ENCODE measurements at regions not wholly inside any gene's neighbourhood (a gene's known extent, or its start where the extent isn't known, plus 50 kb on each side); places are given as distances from the start of the nearest gene placed in this dataset.
"Not testable (repeated sequence)": the region's sequence is repeated elsewhere in the genome, so short reads cannot be mapped to it uniquely, and the experiment has no call there.

DNA sequence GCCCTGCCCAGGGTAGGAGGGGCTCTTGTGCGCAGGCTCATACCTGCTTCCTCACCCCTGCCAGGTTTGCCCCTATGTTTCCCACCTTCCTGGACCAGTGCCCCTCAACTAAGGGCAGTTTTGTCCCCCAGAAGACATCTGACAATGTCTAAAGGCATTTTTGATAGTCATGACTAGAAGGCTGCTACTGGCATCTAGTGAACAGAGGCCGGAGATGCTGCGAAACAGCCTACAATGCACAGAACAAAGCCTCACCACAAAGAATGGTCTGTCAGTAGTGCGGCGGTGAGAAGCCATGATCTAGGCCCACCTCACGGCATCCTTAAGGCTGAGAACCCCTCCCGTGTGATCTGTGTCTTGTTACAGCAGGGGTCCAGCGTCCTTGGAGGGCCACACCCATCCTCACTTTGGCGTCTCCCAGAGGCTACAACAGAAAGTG, 96.0 kb downstream of the TMEM17 start:
- DNase-seq: no peak

DNA sequence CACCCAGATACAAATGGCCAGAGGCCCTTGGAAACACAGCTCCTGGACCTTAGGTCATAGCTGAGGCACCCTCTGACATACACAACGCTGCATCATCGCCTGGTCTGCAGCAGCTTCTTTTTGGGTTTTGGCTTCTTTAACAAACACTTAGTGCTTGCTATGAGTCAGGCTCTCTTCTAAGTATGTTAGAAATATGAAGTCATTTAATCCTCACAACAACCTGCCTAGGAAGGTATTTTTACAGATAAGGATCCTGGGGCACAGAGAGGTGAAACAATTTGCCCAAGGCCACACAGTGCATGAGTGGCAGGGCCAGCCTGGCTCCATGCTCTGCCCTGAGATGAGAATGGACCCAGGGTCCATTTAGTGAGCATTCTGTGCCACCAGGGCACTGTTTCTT, 96.6 kb downstream of the TMEM17 start:
- DNase-seq: no peak

DNA sequence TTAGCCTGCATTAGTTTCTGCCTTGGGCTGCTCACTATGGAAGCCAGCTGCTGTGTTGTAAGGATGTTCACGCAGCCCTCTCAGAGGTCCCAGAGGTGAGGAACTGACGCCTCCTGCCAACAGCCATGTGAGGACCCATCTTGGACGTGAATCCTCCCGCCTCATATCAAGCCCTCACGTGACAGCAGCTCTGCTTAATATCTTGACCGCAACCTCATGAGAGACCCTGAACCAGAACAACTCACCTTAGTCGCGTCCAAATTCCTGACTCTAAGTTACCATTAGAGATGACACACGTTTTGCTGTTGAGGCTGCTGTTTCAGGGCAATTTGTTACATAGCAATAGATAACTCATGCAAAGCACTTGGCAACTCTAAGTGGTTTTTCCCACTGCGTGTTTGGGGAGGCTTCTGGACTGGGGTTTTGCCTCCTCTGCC, 97.7 kb downstream of the TMEM17 start:
- no peak for DNase-seq

DNA sequence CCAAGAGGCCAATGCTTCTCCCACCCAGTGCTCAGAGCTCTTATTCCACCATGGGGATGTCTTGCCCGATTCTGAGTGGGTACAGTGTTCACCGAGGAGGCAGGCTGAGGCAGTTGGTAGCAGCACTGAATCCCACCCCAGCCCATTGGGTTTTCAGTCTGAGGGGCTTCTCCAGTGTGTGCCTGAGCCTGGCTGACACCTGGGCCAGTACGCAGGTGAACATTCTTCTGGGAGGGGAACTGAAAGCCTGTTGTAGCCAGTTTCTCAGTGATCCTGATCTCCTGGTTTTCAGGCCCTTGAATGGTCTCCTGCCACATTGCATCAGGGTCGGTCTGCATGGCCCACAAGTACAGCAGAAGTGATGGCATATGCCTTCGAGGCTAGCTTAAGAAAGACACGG, 98.2 kb downstream of the TMEM17 start:
- no peak for DNase-seq

DNA sequence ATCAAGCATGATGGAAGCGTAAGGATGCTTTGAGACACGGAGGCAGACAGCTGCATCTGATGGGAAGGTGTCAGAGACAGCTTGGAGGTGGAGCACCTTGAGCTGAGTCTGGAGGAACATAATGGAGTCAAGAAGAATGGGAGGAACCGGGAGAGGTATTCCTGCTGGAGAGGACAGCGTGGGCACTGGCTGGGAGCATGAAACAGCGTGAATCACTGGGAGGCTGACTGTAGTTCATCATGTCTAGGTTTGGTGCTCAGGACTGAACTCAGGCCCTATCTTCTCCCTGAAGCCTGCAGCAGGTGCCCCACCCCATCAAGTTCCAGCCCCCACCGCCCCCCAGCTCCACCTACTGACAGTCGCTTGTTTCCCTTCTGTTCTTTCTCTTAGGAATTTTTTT, 98.6 kb downstream of the TMEM17 start:
- no peak for DNase-seq

DNA sequence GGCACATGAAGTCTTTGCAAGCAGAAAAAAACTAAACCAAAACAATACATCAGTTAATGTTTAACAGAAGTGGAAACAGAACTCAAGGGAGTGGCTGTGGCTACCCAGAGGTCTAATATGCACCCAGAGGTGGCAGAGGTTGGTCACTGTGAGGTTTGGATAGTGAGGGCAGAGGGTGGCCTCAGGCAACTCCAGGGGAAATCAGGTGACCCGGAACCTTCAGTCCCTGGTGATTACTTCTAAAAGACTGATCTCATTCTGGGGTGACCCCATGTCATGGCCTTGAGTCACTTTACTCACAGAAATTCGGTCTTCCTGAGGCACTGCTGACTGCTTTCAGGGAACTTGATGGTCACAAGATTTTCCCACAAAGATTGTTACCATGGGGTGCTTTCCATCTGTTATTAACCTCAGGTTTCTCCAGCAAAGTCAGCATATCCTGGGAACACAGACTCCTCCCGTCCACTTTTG, 99.4 kb downstream of the TMEM17 start:
- DNase-seq: no peak

DNA sequence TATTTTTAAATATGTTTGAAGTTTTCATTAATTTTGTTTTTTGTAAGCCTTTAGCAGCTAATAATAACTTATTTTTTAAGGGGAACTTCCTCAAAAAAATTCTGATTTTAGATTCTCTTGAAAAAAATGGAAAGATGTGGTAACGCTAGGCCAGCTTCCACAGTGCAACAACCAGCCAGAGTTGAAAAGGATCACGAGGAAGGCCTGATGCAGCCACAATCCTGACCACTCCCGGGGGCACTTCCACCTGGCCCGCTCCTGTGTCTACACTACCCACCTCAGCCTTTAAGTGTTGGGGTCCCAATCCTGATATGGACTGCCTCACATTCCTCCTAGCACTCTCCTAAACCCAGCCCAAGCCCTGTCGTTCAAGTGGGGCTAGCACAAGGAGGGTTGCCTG, 101.1 kb downstream of the TMEM17 start:
- DNase-seq: no peak

DNA sequence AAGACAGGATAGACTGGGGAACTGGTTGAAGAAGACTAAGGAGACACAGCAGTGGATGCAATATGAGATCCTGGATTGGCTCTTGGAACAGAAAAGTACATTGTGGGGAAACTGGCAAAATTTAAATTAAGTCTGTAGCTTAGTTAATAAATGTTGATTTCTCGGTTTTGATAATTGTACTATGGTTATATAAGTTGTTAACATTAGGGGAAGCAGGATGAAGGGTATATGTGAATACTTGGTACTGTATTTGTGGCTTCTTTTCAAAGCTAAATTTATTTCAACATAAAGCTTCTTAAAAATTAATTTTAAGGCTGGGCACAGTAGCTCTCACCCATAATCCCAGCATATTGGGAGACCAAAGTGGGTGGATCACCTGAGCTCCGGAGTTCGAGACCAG, 103.8 kb downstream of the TMEM17 start:
- no peak for DNase-seq

DNA sequence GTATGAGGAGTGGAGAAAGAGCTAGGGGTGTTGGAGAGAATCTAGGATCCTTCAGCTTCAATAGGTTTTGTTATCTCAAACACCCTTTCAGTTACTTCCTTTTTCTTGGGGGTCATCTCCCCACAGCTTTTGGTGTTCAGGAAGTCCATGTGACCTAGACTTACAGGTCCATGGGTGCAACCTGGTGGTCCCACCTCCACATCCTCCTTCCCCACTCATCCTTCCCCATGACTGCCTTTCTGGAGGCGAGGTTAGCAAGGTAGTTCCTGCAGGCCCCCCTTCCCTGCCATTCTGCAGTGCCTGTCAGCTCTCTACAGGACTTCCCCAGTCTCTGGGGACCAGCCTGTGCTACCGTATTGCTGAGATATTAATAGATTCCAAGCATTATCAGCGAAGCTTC, 107.6 kb downstream of the TMEM17 start:
- no peak for DNase-seq

DNA sequence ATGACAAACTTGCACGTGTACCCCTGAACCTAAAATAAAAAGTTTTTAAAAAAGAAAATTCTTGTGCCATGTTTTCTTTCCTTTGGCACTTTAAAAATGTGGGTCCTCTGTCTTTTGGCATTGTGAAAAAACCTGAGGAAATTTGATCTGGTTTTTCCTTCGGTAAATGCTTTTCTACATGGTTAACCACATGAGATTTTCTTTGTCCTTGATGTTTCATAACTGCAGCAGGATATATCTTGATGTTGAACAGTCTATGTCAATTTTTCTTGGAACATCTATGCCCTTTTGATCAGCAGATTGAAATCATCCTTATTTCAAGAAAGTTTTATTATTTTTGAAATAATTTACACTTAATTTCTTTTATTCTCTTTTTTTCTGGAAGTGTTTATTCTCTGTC, 109.1 kb downstream of the TMEM17 start:
- no peak for DNase-seq

DNA sequence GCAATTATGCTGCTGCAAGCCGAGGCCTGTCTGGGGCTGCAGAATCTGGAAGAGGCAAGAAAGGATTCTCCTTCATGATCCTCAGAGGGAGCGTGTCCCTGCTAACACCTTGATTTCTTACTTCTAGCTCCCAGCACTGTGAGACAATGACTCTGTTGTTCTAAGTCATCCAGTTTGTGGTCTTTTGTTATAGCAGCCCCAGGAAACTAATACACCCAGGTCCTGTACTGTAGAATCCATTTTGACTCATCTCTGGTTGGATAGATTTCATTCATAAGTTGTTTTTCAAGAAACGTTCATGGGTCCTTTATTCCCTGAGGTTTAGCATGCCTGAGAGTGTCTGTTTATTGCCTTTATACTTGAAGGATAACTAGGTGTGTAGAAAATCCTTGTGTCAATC, 112.7 kb downstream of the TMEM17 start:
- DNase-seq: no peak

DNA sequence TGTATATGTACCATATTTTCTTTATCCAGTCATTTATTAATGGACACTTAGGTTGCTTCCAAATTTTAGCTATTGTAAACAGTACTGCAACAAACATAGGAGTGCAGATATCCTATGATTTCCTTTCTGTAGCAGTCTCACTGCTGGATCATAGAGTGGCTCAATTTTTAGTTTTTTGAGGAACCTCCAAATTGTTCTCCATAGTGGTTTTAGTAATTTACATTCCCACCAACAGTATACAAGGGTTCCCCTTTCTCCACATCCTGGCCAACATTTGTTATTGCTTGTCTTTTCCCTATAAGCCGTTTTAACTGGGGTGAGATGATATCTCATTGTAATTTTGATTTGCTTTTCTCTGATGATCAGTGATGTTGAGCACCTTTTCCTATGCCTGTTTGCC, 114.3 kb downstream of the TMEM17 start:
- DNase-seq: no peak

DNA sequence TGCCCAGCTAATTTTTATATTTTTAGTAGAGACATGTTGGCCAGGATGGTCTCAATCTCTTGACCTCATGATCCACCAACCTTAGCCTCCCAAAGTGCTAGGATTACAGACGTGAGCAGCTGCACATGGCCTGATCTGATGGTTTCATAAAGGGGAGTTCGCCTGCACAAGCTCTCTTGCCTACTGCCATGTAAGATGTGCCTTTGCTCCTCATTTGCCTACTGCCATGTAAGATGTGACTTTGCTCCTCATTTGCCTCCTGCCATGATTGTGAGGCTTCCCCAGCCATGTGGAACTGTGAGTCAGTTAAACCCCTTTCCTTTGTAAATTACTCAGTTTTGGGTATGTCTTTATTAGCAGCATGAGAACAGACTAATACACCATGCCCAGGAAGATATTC, 119.6 kb downstream of the TMEM17 start:
- not testable (repeated sequence) for DNase-seq

DNA sequence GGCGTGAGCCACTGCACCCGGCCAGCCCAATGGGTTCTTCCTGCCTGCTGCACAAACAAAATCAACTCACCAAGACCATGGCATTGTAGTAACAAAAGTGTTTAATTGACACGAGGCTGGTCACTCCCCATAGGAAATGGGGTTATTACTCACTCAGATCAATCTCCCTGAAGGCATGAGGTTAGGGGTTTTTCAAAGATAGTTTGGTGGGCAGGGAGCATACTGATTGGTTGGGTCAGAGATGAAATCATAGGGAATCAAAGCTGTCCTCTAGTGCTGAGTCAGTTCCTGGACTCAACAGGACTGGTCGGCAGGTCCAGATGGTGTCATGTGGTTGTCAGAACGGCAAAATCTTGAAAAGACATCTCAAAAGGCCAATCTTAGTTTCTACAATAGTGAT, 122.1 kb downstream of the TMEM17 start:
- no peak for DNase-seq

DNA sequence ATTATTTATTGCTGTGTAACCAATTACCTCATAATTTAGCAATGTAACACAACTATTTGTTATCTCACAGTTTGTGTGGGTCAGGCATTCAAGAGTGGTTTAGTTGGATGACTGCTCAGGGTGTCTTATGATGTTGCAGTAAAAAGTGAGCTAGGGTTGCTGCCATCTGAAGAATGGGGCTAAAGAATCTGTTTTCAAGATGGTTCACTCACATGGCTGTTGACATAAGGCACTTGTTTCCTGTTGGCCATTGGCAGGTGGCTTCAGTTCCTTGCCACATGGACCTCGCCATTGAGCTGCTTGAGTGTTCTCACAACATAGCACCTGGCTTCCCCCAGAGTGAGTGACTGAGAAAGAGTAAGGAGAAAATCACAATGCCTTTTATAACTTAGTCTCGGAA, 123.2 kb downstream of the TMEM17 start:
- no peak for DNase-seq

DNA sequence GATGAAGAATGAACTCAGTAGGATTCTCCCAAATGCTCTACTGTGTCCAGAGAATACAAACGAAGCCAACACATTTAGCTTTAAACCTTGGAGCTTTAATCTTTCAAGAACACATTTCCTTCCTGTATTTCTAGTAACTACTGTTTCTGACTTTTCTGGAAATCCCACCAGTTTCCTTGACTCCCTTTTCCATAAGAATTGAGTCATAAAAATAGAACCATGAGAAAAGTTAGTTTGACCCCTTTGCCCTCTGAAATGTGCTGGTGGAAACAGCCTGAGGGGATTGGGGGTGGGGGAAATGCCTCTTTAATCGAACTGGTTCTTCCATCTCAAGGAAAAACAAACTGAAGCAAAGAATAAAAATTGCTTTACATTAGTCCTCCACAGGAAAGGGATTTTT, 123.9 kb downstream of the TMEM17 start:
- DNase-seq: no peak

DNA sequence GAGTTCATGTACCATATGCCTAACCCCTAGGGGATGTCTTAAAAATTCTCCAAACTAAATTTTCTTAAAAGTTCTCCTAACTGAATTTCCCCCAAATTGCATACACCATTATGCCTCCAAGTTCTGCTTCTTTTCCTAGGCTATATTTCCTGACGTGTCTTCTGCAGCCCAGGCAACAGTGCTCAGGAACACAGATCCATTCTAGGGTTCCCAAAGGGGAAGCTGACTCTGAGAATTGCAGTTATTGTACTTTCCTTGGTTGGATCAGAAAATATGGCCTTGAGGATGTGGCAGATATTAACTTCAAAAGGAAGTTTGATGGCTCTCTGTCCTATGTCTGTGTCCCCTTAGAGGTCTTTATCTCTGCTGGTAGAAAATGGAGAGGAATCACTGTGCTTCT, 124.3 kb downstream of the TMEM17 start:
- no peak for DNase-seq

DNA sequence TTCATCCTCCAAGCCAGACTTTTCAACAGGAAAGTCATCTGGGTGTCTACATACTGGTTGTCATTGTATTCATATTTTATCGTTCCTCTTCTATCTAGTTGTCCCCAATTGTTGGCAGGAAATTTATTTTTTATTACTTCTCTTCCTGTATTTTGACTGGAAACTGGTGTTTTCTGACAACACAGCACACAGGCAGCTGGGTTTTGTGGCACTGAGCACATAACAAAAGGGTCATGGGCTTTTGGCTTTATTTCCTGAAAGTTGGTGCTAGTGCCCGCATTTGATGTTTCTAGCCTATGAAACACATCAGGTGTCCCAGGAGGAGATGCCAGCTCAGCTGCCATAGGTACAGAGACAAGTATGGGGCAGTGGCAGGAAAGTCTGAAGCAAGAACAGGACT, 126.4 kb downstream of the TMEM17 start:
- no peak for DNase-seq

DNA sequence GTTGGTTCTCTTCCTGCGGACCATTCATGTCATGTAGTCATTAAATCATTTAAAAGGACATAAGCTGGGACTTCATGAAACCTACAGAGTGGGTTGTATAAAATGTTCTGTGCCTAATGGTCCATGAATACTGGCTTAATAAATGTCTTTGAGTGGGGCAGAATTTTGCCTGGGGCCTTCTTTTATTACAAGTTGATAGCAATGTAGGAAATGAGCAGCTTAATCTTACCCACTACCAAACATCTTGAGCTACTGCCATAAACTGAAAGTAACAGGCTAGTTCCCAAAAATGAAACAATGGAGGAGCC, 130.9 kb downstream of the TMEM17 start:
- no peak for DNase-seq

DNA sequence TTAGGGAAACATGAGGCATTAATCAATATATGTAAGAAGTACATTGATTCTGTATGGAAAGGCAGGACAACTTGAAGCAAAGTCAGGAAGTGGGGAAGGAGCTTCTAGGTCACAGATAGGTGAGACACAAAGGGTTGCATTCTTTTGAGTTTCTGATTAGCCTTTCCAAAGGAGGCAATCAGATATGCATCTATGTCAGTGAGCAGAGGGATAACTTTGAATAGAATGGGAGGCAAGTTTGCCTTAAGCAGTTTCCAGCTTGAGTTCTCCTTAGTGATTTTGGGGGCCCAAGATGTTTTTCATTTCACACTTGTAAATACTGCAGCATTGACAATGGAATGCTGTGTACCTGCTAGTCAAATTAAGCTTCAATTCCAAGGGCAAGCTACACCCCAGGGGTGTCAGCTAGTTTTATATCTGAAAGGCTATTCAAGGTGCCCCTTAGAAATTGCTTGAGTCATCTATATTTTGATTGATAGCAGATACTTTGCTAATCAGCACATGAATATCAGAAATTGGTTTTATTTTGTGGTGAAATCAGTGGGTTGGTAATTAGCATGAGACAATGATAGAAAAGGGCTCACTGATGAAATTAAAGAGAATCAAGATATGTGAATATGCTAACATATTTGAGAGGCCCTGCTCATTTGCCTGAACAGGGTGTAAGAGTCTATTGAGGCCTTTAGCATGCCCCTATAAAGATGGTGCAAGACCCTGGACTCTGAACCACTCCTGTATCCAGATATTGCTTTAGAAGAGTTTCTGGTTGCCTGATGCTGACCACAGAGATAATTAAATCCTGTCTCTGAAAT, 131.5 kb downstream of the TMEM17 start:
- DNase-seq: no peak

DNA sequence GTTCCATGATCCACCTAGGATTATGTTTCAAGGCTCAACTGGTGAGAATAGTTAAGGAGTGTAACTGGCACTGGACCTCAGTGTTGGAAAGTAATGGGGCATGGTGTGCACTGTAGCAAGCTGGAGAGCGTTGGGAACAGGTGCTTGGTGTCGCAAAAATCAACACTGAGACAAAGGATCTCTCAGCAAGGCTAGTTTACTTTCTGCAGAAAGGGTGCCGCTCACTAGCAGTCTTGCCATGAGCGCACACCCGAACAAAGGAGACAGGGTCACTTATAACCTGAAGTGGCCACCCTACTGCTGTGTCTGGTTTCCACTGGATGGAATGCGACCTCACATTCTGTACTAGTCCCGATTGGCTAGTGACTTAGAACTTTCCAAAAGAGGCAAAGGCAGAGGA, 133.2 kb downstream of the TMEM17 start:
- DNase-seq: no peak

DNA sequence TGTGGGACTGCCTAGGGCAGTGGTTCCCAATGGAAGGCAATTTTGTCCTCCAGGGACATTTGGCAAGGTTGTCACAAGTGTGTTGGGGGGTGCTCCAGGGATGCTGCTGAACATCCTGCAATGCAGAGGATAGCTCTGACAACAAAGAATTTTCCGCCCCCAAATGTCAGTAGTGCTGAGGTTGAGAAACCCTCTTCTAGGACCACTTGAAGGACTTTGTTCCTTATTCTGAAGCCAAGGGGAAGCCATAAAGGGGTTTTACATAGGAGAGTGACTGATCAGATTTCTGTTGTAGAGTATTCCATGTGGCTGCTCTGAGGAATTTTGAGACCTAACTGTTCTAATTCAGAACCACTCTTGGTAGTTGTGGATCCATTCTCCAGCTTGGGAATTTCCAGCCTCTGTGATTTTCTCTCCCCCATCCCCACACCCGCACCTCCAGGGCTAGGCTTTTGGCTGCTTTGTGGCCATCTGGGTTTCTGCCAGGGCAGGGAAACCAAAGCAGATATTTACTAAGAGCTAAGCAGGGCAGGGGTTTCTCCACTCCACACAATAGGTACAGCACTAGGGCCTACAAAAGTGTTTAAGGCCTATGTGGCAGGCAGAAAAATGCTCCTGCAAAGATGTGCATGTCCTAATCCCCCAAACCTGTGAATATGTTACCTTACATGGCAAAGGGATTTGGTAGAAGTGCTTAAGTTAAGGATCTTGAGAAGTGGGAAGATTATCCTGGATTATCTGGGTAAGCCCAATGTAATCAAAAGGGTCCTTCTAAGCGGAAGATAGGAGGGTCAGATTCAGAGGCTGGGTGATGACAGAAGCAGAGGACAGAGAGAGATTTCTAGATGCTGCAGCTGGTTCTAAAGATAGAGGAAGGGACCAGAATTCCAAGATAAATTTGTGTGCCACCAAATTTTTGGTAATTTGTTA, 135.4 kb downstream of the TMEM17 start:
- DNase-seq: no peak

DNA sequence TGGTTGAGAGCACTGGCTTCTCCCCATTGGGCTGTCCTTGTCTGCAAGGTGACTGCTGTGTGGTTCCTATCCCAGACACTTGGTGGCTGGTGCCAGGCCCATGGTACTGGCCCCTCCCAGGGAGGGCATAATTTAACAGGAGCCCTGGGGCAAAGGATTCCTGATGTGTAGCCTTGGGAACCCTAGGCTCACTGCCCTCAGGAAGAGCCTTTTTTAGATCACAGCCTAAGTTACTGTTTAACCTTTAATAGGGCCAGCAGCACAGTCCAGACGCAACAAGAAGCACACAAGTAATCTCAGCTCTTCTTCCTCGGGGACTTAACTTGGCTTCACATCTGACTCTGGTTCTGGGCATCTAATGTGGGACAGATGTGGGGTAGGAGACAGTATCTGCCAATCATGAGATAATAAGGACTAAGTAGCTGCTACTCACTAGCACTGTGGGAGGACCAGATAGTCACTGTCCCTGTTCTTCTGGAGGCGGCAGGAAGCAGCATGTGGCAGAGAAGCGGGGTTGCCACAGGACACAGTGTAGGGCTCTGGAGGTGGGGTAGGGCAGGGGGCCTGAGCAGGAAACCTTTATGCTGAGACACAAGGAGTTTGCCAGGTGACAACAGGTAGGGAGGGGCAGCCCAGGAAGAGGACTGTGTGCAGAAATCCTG, 136.3 kb downstream of the TMEM17 start:
- DNase-seq: no peak

Data from activated CD8-positive, alpha-beta memory T cell treated with anti-CD3 and anti-CD28 coated beads for 24 hours (primary cell).